Esophagus muscularis mucosa (tissue), 4 donors: ENCODE measurements at regions not wholly inside any gene's neighbourhood (a gene's known extent, or its start where the extent isn't known, plus 50 kb on each side); places are given as distances from the start of the nearest gene placed in this dataset.

Source experiments
- DNase-seq: peaks from one replicate; pipeline ENCODE4 v3.0.0-alpha.2; 2017; ENCODE audit errors: extremely low spot score
- H3K27ac ChIP-seq, 4 donors: fragments of 200-600 bp; sonication (generic); replicated peaks in 1 of 4; 1 replicate in 3 of 4; 2 replicates in 1 of 4; pipeline ENCODE4 v1.5.1; 2016 to 2019; ENCODE audit warnings: mild to moderate bottlenecking in 1 of 4
- H3K27me3 ChIP-seq, 4 donors: fragments of 200-600 bp; sonication (generic); one replicate each; pipeline versions ENCODE4 v1.5.1 to v1.6.0; 2016 to 2019
- H3K36me3 ChIP-seq, 4 donors: fragments of 200-600 bp; sonication (generic); one replicate each; pipeline ENCODE4 v1.5.1; 2016 to 2019
- H3K4me1 ChIP-seq, 4 donors: fragments of 200-600 bp; sonication (generic); one replicate each; pipeline ENCODE4 v1.5.1; 2016 to 2019
- H3K4me3 ChIP-seq, 4 donors: fragments of 200-600 bp; sonication (generic); 1 replicate in 2 of 4; 2 replicates in 2 of 4; pipeline ENCODE4 v1.5.1; 2016 to 2019; ENCODE audit warnings: mild to moderate bottlenecking in 4 of 4, moderate library complexity in 1 of 4
- H3K9me3 ChIP-seq, 4 donors: fragments of 200-600 bp; sonication (generic); 1 replicate in 3 of 4; 2 replicates in 1 of 4; pipeline ENCODE4 v1.5.1; 2016 to 2019
- EP300 ChIP-seq: sonication (generic); formaldehyde crosslinking; IDR thresholded peaks from one replicate; pipeline ENCODE4 v1.6.1; 2017; ENCODE audit warnings: antibody characterized with exemption
- POLR2A ChIP-seq: fragments of 450-650 bp; IDR thresholded peaks from one replicate; pipeline ENCODE4 v1.6.1; 2017; ENCODE audit warnings: antibody characterized with exemption, moderate library complexity, mild to moderate bottlenecking, low read depth
- POLR2AphosphoS5 ChIP-seq, 2 donors: sonication (generic); formaldehyde crosslinking; IDR thresholded peaks; one replicate each; pipeline ENCODE4 v1.6.1; 2017; ENCODE audit warnings: antibody characterized with exemption in 2 of 2
- WGBS: methylation state at CpG from one replicate; pipeline ENCODE4 v1.1.5; 2018; 5-methylcytosine and 5-hydroxymethylcytosine counted together
- intact Hi-C: fragments of 100-400 bp; cut with DNase I; formaldehyde crosslinking; loops from one replicate; pipeline ENCODE4 v1.15.1; 2023
- TF ChIP-seq, protein P1 (sequence below), 3 experiments: fragments of 200-600 bp in 2 of 3; fragments of 450-650 bp in 1 of 3; sonication (generic) in 2 of 3; IDR thresholded peaks; one replicate each; pipeline ENCODE4 v1.5.1; 2017 to 2019; ENCODE audit warnings: antibody characterized with exemption in 3 of 3, mild to moderate bottlenecking in 2 of 3, moderate library complexity in 1 of 3

DNA sequence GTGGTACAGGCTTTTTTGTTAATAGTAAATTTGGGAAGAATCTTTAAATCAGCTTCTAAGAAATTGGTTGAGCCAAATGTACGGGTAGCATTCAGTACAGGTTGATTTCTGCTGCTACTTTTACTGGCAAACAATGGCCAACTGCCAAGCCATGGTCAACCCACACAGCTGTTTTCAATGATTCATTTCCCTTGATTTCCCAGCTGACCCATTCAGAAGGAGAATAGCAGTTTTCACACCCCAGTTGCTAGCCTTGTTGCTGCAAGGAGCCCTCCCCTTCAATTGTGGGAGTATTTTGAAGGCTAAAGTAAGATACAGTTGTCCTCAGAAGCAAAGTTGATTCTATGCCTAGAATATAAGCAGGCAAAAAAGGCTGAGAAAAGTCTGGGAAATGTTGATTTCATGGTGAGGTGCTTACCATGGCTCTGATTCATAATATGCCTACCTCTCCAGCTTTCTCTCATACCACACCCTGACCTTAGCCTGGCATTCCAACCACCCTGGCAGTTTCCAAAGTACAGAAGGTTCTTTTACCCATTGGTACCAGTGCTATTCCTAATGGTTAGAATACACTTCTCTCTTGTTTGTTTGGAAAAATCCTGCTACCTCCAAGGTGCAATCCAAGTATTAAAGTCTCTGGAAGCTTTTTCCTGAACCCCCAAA, 320.3 kb upstream of the TGFBR2 start:
- no peak overlapping the region for H3K4me3 ChIP-seq
- peak overlapping the region; percentile 55 to 68 (median 64) for H3K27ac ChIP-seq
- TF ChIP-seq, protein P1, sequence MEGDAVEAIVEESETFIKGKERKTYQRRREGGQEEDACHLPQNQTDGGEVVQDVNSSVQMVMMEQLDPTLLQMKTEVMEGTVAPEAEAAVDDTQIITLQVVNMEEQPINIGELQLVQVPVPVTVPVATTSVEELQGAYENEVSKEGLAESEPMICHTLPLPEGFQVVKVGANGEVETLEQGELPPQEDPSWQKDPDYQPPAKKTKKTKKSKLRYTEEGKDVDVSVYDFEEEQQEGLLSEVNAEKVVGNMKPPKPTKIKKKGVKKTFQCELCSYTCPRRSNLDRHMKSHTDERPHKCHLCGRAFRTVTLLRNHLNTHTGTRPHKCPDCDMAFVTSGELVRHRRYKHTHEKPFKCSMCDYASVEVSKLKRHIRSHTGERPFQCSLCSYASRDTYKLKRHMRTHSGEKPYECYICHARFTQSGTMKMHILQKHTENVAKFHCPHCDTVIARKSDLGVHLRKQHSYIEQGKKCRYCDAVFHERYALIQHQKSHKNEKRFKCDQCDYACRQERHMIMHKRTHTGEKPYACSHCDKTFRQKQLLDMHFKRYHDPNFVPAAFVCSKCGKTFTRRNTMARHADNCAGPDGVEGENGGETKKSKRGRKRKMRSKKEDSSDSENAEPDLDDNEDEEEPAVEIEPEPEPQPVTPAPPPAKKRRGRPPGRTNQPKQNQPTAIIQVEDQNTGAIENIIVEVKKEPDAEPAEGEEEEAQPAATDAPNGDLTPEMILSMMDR (IDR thresholded peaks at IDR 0.05) = no peak
- no peak for TF ChIP-seq POLR2A
- peak; percentile 68 to 72 for TF ChIP-seq POLR2AphosphoS5 (IDR thresholded peaks at IDR 0.05)
- no peaks in the 10 kb centered on the region for H3K9me3 ChIP-seq
- intact Hi-C loops = no loop called here
- H3K27me3 ChIP-seq = no peaks in the 10 kb centered on the region
- WGBS = 10% methylated on average over 1 of the region's 1 CpG
- no peak for DNase-seq
- H3K4me1 ChIP-seq = peaks cover 29 to 55% (median 37%) of the 10 kb centered on the region in 4 donors
- H3K36me3 ChIP-seq = no peaks in the 10 kb centered on the region

DNA sequence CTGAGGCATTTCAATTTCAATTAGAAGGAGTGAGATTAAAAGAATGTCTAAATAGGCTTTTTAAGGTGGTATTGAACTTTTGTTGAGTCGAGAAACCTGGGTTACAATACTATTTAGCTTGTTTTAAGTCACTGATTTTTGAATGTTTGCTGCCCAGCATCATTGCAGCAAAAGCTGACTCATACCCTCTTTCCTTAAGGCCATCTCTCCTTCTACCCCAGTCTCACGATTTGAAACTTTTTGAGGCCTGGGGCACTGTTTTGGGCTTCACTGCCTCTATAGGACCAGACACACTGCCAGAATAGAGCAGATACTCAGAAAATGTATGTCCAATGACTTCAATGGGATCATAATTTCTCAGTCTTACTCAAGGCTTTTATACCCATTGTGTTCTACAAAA, 319.6 kb upstream of the TGFBR2 start:
- Histone ChIP-seq H3K27me3 (no peaks in the 10 kb centered on the region), H3K4me3 (no peak overlapping the region), H3K36me3 (no peaks in the 10 kb centered on the region), H3K27ac (peak overlapping the region; percentile 55 to 68 (median 64)), H3K4me1 (peaks cover 29 to 51% (median 37%) of the 10 kb centered on the region in 4 donors), H3K9me3 (no peaks in the 10 kb centered on the region)
- WGBS = 88% methylated on average over 2 of the region's 2 CpGs
- intact Hi-C loops = no loop called here
- DNase-seq = no peak
- no peak for TF ChIP-seq POLR2A

DNA sequence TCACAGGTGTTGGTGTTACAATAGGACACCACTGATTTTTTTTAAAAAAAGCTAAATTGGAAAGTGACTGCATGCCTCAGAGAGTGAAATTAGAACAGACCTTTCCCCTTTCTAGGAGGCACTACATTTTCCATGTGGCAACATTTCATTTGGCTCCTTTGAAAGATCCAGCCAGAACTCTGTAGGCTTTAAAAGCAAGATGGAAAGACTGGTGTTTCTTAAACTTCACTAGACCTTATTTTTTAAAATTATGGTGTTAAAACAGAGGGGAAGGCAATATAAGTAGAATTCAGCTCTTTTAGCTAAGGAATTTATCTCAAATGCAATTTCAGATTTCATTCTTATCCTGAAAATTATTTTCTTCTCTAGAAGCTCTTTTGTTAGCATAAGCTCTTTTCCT, 317.6 kb upstream of the TGFBR2 start:
- Histone ChIP-seq H3K27me3 (no peaks in the 10 kb centered on the region), H3K4me3 (no peak overlapping the region), H3K36me3 (no peaks in the 10 kb centered on the region), H3K9me3 (no peaks in the 10 kb centered on the region), H3K27ac (no peak overlapping the region), H3K4me1 (peaks cover 23 to 45% (median 28%) of the 10 kb centered on the region in 4 donors)
- intact Hi-C loops = no loop called here
- no peak for TF ChIP-seq POLR2A
- no peak for TF ChIP-seq POLR2AphosphoS5 (IDR thresholded peaks at IDR 0.05)
- TF ChIP-seq EP300 = no peak
- TF ChIP-seq, protein P1 (IDR thresholded peaks at IDR 0.05) = no peak
- no peak for DNase-seq

DNA sequence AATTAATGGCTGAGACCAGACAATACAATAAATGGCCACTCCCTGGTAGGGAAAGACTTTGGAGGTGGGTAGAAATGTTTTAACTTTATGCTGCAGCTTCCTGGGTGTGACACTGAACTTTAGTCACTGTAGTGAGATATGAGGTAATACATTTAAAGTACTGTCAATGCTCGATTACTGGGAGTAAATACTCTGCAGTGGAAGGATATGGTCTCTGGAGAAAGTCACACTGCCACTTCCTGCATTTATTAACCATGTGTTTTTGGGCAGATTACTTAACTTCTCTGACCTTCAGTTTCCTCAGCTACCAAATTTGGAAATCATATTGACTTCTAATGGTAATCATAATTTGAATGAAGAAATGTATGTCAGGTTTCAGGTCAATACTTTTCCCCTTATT, 317.1 kb upstream of the TGFBR2 start:
- DNase-seq = no peak
- TF ChIP-seq POLR2AphosphoS5 (IDR thresholded peaks at IDR 0.05) = no peak
- TF ChIP-seq POLR2A = no peak
- no peak for TF ChIP-seq EP300
- Histone ChIP-seq H3K4me1 (peaks cover 28 to 50% (median 31%) of the 10 kb centered on the region in 4 donors), H3K4me3 (no peak overlapping the region), H3K27ac (no peak overlapping the region), H3K27me3 (no peaks in the 10 kb centered on the region), H3K36me3 (no peaks in the 10 kb centered on the region), H3K9me3 (no peaks in the 10 kb centered on the region)
- WGBS = 50% methylated on average over 1 of the region's 1 CpG
- intact Hi-C loops = no loop called here

DNA sequence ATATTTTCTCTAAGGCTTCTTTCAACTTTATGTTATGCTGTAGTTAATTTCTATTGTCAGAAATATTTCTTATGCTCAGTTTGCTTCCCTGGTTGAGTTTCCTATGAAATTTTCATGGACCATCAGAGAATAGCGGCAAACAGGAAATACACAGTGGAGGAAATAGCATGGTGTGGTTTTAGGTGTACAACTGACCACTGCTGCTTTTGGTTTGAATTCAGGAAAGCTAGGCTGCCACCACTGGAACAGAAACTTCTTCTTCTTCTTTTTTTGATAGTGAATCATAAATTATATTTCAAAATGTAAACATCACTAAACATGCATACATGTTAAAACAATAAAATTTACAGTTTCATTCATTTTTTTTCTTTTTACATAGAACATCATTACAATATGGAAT, 316.6 kb upstream of the TGFBR2 start:
- intact Hi-C loops = no loop called here
- 68% methylated on average over 1 of the region's 1 CpG for WGBS
- Histone ChIP-seq H3K9me3 (no peaks in the 10 kb centered on the region), H3K27me3 (no peaks in the 10 kb centered on the region), H3K4me3 (no peak overlapping the region), H3K4me1 (peaks cover 31 to 51% (median 32%) of the 10 kb centered on the region in 4 donors), H3K36me3 (no peaks in the 10 kb centered on the region), H3K27ac (no peak overlapping the region)
- no peak for DNase-seq
- TF ChIP-seq, protein P1 (IDR thresholded peaks at IDR 0.05) = no peak
- no peak for TF ChIP-seq POLR2AphosphoS5 (IDR thresholded peaks at IDR 0.05)
- TF ChIP-seq POLR2A = no peak
- TF ChIP-seq EP300 = no peak

DNA sequence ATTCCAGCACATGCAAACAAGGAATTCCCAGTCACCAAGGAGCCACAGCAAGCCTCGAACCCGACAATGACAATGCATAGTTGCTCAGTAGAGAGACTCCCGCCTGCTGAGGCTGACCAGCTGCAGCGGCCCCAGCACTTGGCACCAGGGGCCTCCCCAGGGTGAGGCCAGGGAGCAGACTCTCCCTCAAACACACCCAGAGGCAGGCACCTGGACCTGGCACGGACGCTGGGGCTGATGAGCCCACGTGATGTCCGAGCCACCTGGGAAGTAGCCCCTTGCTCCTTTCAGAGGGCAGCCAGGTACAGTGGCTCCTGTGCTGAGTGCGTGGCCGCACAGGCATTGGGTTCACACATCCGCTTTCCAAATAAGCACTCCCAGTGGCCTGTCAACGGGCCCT, 315.9 kb upstream of the TGFBR2 start:
- WGBS = 88% methylated on average over 7 of the region's 12 CpGs
- no peak for DNase-seq
- Histone ChIP-seq H3K4me3 (no peak overlapping the region), H3K9me3 (no peaks in the 10 kb centered on the region), H3K27ac (no peak overlapping the region), H3K4me1 (peaks cover 24 to 45% (median 30%) of the 10 kb centered on the region in 4 donors), H3K36me3 (no peaks in the 10 kb centered on the region), H3K27me3 (no peaks in the 10 kb centered on the region)
- TF ChIP-seq POLR2A = no peak
- TF ChIP-seq, protein P1 (IDR thresholded peaks at IDR 0.05) = no peak
- TF ChIP-seq EP300 = no peak
- TF ChIP-seq POLR2AphosphoS5 (IDR thresholded peaks at IDR 0.05) = no peak
- intact Hi-C loops = no loop called here
